ENCODE measurements at regions not wholly inside any gene's neighbourhood (a gene's known extent, or its start where the extent isn't known, plus 50 kb on each side); places are given as distances from the start of the nearest gene placed in this dataset.
"Not testable (repeated sequence)": the region's sequence is repeated elsewhere in the genome, so short reads cannot be mapped to it uniquely, and the experiment has no call there.

DNA sequence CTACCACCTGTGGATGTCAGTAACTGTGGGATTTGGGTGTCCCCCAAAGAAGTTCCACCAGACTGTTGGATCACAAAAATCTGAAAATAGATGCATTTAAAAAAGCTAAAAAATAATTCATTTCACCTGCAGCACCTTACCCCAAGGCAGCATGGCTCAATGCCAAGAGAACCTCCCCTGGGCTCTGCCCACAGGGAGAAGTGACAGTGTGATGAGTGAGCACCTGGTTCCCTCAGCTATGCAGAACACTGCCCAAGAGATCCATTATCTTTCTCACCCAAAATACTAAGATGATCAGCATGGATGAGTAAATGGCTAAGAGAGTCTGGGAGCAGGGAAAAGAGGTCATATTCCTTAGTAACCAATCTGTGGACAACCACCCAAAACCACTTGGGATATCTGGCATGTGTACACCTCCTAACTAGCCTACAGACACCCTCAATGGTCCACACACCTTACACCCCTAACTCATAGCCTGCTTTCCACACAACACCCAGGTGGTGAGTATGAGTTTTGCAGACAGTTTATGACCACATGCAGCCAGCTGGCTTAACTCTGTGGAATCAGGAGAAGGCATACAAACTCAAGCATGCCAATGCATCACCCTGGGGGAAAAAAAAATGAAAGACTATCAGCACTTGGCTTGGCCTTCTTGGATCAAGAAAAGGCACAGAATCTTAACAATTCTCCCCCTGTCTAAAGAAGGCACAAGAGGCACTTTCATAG lies 416.5 kb upstream of the SMIM31 start:
- peak; percentile 1 for DNase-seq

DNA sequence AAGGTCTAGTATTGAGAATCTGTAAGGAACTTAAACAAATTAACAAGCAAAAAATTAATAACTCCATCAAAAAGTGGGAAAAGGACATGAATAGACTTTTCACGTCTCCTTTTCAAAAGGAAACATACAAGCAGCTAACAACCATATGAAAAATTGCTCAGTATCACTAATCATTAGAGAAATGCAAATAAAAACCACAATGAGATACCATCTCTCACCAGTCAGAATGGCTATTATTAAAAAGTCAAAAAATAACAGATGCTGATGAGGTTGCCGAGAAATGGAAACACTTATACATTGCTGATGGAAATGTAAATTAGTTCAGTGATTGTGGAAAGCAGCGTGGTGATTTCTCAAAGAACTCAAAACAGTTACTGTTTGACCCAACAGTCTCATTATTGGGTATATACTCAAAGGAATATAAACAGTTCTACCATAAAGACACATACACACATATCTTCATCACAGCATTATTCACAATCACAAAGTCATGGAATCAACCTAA lies 410.4 kb upstream of the SMIM31 start:
- no peak for DNase-seq

- no peak for DNase-seq
These were observed 408.2 kb upstream of the SMIM31 start for GRCh38 chr4:164345756-164346155.

GRCh38 chr4:164350061-164350460 lies 403.9 kb upstream of the SMIM31 start:
- DNase-seq: no peak

DNA sequence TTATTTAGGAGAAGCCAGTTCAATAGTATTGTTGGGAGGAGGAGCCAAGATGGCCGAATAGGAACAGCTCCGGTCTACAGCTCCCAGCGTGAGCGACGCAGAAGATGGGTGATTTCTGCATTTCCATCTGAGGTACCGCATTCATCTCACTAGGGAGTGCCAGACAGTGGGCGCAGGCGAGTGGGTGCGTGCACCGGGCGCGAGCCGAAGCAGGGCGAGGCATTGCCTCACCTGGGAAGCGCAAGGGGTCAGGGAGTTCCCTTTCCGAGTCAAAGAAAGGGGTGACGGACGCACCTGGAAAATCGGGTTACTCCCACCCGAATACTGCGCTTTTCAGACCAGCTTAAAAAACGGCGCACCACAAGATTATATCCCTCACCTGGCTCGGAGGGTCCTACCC lies 403.2 kb upstream of the SMIM31 start:
- not testable (repeated sequence) for DNase-seq

- DNase-seq: no peak
These were observed 396.0 kb upstream of the SMIM31 start for GRCh38 chr4:164357957-164358356.

GRCh38 chr4:164358400-164358799 lies 395.5 kb upstream of the SMIM31 start:
- DNase-seq: no peak

DNA sequence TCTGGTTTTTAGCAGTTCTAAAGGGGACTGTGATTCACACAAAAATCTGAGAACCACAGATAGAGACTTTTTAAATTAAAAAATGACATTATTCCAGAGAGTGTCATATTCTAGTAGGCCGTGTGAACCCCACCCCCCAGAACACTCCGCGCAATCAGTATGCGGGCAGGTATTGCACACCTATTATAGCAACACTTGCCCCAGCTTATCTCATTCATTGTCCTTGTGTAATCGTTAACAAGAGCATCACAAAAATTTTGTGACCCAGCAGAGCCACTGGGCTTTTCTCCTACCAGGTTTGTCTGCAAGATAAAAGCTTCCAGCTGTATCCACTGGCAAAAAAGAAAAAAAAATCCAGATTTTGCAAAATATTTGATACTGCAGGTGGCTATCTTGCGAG lies 394.1 kb upstream of the SMIM31 start:
- DNase-seq: no peak

DNA sequence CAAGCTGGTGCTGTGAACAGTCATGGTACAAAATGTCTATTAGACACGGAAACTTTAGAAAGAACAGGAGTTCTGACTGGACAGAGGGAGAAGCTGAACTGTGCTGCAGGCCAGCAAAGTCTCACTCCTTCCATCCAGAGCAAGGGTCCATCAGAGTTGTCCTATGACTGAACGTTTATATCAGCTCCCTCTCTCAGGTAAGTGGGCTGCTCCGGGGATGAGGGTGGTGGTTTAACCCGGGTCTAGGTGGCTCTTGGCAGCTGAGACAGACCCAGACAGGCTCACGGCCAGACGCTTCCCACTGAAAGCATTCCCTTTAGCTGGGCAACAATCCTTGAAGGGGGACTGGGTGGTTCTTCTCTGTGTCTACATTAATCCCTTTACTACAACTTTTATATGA lies 385.0 kb upstream of the SMIM31 start:
- no peak for DNase-seq

DNA sequence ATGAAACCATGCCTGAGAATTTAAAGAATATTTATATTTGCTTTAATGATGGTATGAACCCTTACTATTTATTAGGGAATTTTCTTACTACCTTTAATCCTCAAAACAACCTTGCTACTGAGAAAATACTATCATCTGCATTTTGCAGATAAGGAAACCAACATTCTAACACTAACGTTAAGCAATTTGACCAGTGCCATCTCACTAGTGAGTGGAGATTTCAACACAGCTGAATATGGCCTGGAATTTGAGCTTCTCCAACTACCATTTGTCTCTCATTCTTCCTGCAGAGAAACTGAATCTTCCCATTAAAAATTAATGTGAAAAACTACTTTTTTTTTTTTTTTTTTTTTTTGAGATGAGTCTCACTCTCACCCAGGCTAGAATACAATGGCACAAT lies 380.9 kb upstream of the SMIM31 start:
- no peak for DNase-seq

GRCh38 chr4:164377277-164377676 lies 376.7 kb upstream of the SMIM31 start:
- DNase-seq: no peak

GRCh38 chr4:164378361-164378760 lies 375.6 kb upstream of the SMIM31 start:
- no peak for DNase-seq

- DNase-seq: no peak
These were observed 374.2 kb upstream of the SMIM31 start for GRCh38 chr4:164379694-164380093.

GRCh38 chr4:164381859-164382258 lies 372.1 kb upstream of the SMIM31 start:
- DNase-seq: no peak

DNA sequence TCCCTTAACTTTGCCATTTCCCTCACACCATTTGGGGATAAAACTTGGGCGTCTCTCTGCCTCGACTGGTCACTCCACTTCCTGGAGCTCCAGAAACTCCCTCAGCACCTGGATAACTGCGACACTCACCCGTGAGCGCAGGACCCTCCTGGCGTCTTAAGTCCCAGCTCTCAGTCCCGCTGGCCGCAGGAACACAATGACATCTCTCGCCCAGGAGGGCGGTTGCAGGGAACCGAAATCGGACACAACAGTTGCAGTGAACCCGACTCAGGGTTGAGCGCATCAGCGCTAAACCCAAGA lies 370.9 kb upstream of the SMIM31 start:
- no peak for DNase-seq

DNA sequence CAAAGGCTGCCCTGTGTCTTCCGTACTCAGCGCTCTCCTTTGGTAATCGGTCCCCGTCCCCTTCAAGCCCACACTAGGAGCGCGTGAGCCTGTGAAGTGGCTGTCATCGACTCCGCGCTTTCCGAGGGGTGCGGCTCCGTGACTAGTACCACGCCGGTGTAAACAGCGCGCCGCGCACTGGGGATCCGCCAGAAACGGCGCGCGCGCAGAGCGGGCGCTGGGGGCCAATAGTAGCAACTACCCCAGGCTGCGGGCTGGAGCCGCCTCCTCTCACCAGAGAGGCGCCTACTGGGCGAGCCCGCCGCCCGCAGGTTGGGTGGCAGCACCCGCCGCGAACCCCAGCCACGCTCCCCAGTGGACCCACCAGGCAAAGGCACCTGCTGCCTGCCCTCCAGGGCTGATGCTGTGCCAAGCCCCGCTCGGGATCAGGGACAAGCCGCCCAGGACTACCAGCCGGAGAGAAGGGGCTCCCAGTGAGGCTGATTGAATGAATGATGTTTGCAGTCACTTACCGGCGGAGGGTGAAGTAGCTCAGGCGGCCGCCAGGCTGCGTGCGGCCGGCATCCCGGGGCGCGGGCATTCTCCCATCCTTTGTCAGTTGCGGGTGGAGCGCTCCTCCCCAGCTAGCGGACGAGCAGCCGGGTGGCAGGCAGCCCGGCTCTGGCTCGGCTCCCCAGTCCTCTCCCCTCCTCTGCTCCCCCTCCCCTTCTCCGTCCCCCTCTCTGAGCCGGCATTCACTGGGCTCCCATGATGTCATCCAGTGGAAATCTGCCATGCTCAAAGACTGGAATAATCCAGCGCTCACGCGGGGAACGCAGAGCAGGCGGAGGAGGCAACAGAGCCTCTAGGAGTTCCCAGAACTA lies 370.3 kb upstream of the SMIM31 start:
- peak; percentile 92 for DNase-seq

GRCh38 chr4:164384416-164384815 lies 369.5 kb upstream of the SMIM31 start:
- no peak for DNase-seq

GRCh38 chr4:164396439-164396838 lies 357.5 kb upstream of the SMIM31 start:
- no peak for DNase-seq

DNA sequence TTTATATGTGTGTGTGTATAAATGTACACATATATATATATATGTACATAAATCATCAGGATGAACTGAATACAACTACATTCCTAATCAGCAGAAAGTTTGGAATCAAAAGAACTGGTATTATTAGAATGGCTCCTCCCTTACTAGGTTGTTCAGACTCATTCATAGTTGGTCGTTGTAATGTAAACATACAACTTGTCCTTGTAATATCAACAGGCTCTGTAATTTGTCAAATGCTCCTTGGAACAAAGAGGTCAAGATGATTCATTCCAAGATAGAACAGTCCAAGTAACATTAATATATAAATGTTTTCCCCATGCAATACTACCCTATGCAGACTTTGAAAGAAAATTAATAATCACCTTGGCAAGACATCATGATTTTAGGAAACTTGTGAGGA lies 351.4 kb upstream of the SMIM31 start:
- DNase-seq: no peak

DNA sequence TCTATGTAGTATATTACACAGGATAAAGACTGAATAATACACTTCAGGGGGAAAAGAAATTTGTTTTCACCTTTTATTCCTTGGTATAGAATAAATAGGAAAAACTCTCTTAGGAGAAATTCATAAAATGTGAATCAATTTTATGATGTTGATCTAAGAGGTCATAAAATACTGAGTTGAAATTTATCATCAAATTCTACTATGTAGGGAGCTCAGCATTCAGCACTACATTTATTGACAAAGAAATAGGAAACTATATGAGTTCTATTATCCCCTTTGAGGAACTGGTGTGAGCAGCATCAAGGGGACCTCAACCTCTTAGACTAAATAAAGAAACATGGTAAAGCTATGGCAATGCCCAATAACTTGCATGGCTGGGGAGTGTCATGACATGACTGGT lies 348.2 kb upstream of the SMIM31 start:
- no peak for DNase-seq

GRCh38 chr4:164408831-164409230 lies 345.1 kb upstream of the SMIM31 start:
- DNase-seq: no peak

DNA sequence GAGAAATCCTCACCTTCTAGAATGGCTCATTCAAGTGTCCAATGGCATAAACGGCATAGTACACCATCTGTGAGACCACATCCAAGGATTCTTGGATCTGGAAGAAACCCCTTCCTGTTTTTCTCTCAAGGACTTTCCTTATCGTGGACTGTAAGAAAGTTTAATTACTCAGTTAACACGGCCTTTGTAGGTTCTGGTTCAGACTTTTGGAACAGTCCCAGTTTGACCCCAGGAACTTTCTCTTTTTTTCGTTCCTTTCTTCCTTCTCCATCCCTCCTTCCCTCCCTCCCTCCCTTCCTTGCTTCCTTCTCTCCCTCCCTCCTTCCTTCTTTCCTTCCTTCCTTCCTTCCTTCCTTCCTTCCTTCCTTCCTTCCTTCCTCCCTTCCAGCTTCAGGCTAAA lies 343.5 kb upstream of the SMIM31 start:
- no peak for DNase-seq

- no peak for DNase-seq
These were observed 341.7 kb upstream of the SMIM31 start for GRCh38 chr4:164412246-164412645.

DNA sequence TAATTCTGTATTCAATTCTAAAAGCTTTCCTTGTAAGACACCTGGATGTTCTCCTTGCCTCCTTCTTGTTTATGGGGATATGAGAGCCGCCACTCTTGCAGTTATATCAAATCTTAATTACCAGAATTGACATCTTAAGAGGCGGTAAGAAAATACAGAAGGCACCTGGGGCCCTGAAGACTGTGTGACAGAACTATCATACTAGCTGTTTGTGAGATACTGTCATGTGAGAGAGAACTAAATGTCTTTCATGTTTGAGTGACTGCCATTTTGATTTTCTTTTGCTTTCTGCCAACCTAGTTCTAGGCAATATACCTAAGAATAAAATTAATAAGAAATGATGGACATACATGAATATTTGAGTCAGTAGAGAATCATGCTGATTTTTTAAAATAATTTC lies 340.2 kb upstream of the SMIM31 start:
- DNase-seq: no peak

Measured in tongue (tissue), 1 donor.